ENCODE measurements at regions not wholly inside any gene's neighbourhood (a gene's known extent, or its start where the extent isn't known, plus 50 kb on each side); places are given as distances from the start of the nearest gene placed in this dataset.

GRCh38 chr6:147817042-147817689, 308.7 kb downstream of the SAMD5 start:
- DNase-seq (ENCODE audit: low spot score): no peak

- no peak for DNase-seq (ENCODE audit: low spot score)
Measured at GRCh38 chr6:147820520-147820919, 312.0 kb downstream of the SAMD5 start.

- no peak for DNase-seq (ENCODE audit: low spot score)
Measured at GRCh38 chr6:147821295-147821897, 312.9 kb downstream of the SAMD5 start.

GRCh38 chr6:147823936-147824335, 315.4 kb downstream of the SAMD5 start:
- no peak for DNase-seq (ENCODE audit: low spot score)

GRCh38 chr6:147825848-147826247, 317.4 kb downstream of the SAMD5 start:
- no peak for DNase-seq (ENCODE audit: low spot score)

- DNase-seq (ENCODE audit: low spot score): no peak
Measured at GRCh38 chr6:147826698-147827097, 318.2 kb downstream of the SAMD5 start.

- DNase-seq (ENCODE audit: low spot score): no peak
Measured at GRCh38 chr6:147829418-147829817, 320.9 kb downstream of the SAMD5 start.

GRCh38 chr6:147829835-147830234, 321.3 kb downstream of the SAMD5 start:
- DNase-seq (ENCODE audit: low spot score): no peak

GRCh38 chr6:147831356-147831755, 322.9 kb downstream of the SAMD5 start:
- DNase-seq (ENCODE audit: low spot score): no peak

GRCh38 chr6:147833607-147834006, 325.1 kb downstream of the SAMD5 start:
- no peak for DNase-seq (ENCODE audit: low spot score)

GRCh38 chr6:147834084-147834776, 325.7 kb downstream of the SAMD5 start:
- DNase-seq (ENCODE audit: low spot score): no peak

- no peak for DNase-seq (ENCODE audit: low spot score)
Measured at GRCh38 chr6:147837540-147837939, 329.1 kb downstream of the SAMD5 start.

- no peak for DNase-seq (ENCODE audit: low spot score)
Measured at GRCh38 chr6:147839708-147840610, 331.5 kb downstream of the SAMD5 start.

GRCh38 chr6:147841547-147842148, 333.2 kb downstream of the SAMD5 start:
- no peak for DNase-seq (ENCODE audit: low spot score)

- no peak for DNase-seq (ENCODE audit: low spot score)
Measured at GRCh38 chr6:147849401-147850330, 341.2 kb downstream of the SAMD5 start.

- no peak for DNase-seq (ENCODE audit: low spot score)
Measured at GRCh38 chr6:147852772-147853171, 344.3 kb downstream of the SAMD5 start.

- no peak for DNase-seq (ENCODE audit: low spot score)
Measured at GRCh38 chr6:147853574-147853973, 345.1 kb downstream of the SAMD5 start.

- no peak for DNase-seq (ENCODE audit: low spot score)
Measured at GRCh38 chr6:147855803-147856482, 347.5 kb downstream of the SAMD5 start.

GRCh38 chr6:147856687-147857086, 348.2 kb downstream of the SAMD5 start:
- DNase-seq (ENCODE audit: low spot score): no peak

GRCh38 chr6:147858421-147858820, 349.9 kb downstream of the SAMD5 start:
- no peak for DNase-seq (ENCODE audit: low spot score)
